H1 (cell line): ENCODE measurements at regions not wholly inside any gene's neighbourhood (a gene's known extent, or its start where the extent isn't known, plus 50 kb on each side); places are given as distances from the start of the nearest gene placed in this dataset.

Experiments used
- CTCF ChIA-PET: fragments of 300-600 bp; sonication (Branson Sonifier 250); formaldehyde crosslinking; loops from one replicate; lab custom pipeline; 2021; ENCODE audit not compliant: partially characterized antibody; lab: Charles Lee
- POLR2A ChIA-PET: fragments of 300-600 bp; sonication (Branson Sonifier 250); formaldehyde crosslinking; loops from one replicate; lab custom pipeline; 2021; ENCODE audit warnings: inconsistent platforms; ENCODE audit not compliant: partially characterized antibody; lab: Charles Lee
- DNase-seq, 2 experiments: peaks; one replicate each; pipeline versions ENCODE4 v3.0.0 to v3.0.0-alpha.2; 2010 to 2022; ENCODE audit warnings: low spot score in 2 of 2, low read depth in 1 of 2, mixed read lengths in 1 of 2
- FAIRE-seq: peaks from 2 replicates; lab custom pipeline; 2011; peaks lifted over from hg19 to GRCh38; lab: Jason Lieb, UNC
- H2AFZ ChIP-seq: 2 replicates; pipeline ENCODE4 v1.8.1; 2012; ENCODE audit warnings: low read length, inconsistent platforms
- H2AK5ac ChIP-seq: 2 replicates; pipeline ENCODE4 v1.6.1; 2013; ENCODE audit warnings: low read depth, low read length
- H2BK120ac ChIP-seq: replicated peaks from 2 replicates; pipeline ENCODE3; 2013; ENCODE audit warnings: low read depth, low read length, inconsistent platforms
- H2BK12ac ChIP-seq: 2 replicates; pipeline ENCODE4 v1.6.1; 2013; ENCODE audit warnings: low read depth, low read length
- H2BK15ac ChIP-seq: 2 replicates; pipeline ENCODE4 v1.6.1; 2013; ENCODE audit warnings: low read length
- H2BK20ac ChIP-seq: 2 replicates; pipeline ENCODE4 v1.6.1; 2013; ENCODE audit warnings: low read length
- H2BK5ac ChIP-seq: 2 replicates; pipeline ENCODE4 v1.6.1; 2013; ENCODE audit warnings: low read depth, low read length
- H3K14ac ChIP-seq: 2 replicates; pipeline ENCODE4 v1.6.1; 2013; ENCODE audit warnings: inconsistent platforms; ENCODE audit not compliant: insufficient read length
- H3K18ac ChIP-seq: 2 replicates; pipeline ENCODE4 v1.6.1; 2013; ENCODE audit warnings: low read length; ENCODE audit errors: extremely low read depth
- H3K23ac ChIP-seq: 2 replicates; pipeline ENCODE4 v1.6.1; 2013; ENCODE audit warnings: inconsistent platforms; ENCODE audit not compliant: insufficient read length
- H3K23me2 ChIP-seq: 2 replicates; pipeline ENCODE4 v1.6.1; 2013; ENCODE audit warnings: low read depth, low read length
- H3K27ac ChIP-seq: 2 replicates; pipeline ENCODE4 v1.6.1; 2011; ENCODE audit warnings: low read depth, low read length, inconsistent platforms
- H3K27me3 ChIP-seq, 4 experiments: replicated peaks in 1 of 4; 1 replicate in 1 of 4; 2 replicates in 3 of 4; pipeline versions ENCODE4 v1.6.1 to v1.8.1; 2011 to 2013; ENCODE audit warnings: low read length in 3 of 4, mild to moderate bottlenecking in 3 of 4, inconsistent platforms in 2 of 4, mixed read lengths in 2 of 4, moderate library complexity in 1 of 4; ENCODE audit not compliant: control insufficient read depth in 3 of 4, insufficient read depth in 3 of 4; ENCODE audit errors: extremely low read depth in 1 of 4
- H3K36me3 ChIP-seq, 4 experiments: 2 replicates each; pipeline versions ENCODE4 v1.6.1 to v1.8.1; 2011 to 2013; ENCODE audit warnings: mild to moderate bottlenecking in 4 of 4, low read length in 3 of 4, moderate library complexity in 2 of 4, control low read depth in 1 of 4, inconsistent platforms in 1 of 4; ENCODE audit not compliant: insufficient read depth in 4 of 4, control insufficient read depth in 2 of 4
- H3K4ac ChIP-seq: replicated peaks from 2 replicates; pipeline ENCODE3; 2013; ENCODE audit warnings: low read length, low read depth, mixed read lengths, inconsistent platforms; ENCODE audit not compliant: insufficient read length
- H3K4me1 ChIP-seq, 4 experiments: replicated peaks in 1 of 4; 1 replicate in 1 of 4; 2 replicates in 3 of 4; pipeline versions ENCODE4 v1.6.1 to v1.8.1; 2011 to 2013; ENCODE audit warnings: low read length in 3 of 4, inconsistent platforms in 2 of 4, mixed read lengths in 1 of 4; ENCODE audit not compliant: insufficient read depth in 4 of 4, control insufficient read depth in 3 of 4
- H3K4me2 ChIP-seq, 2 experiments: 2 replicates each; pipeline versions ENCODE4 v1.6.1 to v1.8.1; 2011 to 2013; ENCODE audit warnings: low read depth in 2 of 2, low read length in 2 of 2, control low read depth in 1 of 2, inconsistent platforms in 1 of 2, mild to moderate bottlenecking in 1 of 2; ENCODE audit not compliant: insufficient read depth in 1 of 2
- H3K4me3 ChIP-seq, 4 experiments: fragments of 200-600, 300-600 bp in 1 of 4; sonication (generic), shearing (Covaris generic), sonication (Bioruptor Twin) in 1 of 4; 2 replicates each; pipeline versions ENCODE4 v1.5.1 to v1.8.1; 2011 to 2016; ENCODE audit warnings: low read length in 4 of 4, low read depth in 3 of 4, control low read depth in 2 of 4, inconsistent platforms in 2 of 4, mild to moderate bottlenecking in 2 of 4, mixed read lengths in 1 of 4, moderate library complexity in 1 of 4; ENCODE audit not compliant: insufficient read depth in 2 of 4; ENCODE audit errors: extremely low read depth in 1 of 4
- H3K56ac ChIP-seq: replicated peaks from 2 replicates; pipeline ENCODE3; 2013; ENCODE audit warnings: low read depth, mild to moderate bottlenecking, mixed read lengths, low read length, inconsistent platforms; ENCODE audit not compliant: insufficient read length
- H3K79me1 ChIP-seq: 2 replicates; pipeline ENCODE4 v1.6.1; 2013; ENCODE audit warnings: low read depth, low read length, control low read depth
- H3K79me2 ChIP-seq, 2 experiments: 2 replicates each; pipeline versions ENCODE4 v1.6.1 to v1.8.1; 2012 to 2013; ENCODE audit warnings: low read length in 2 of 2, mild to moderate bottlenecking in 2 of 2, inconsistent platforms in 1 of 2; ENCODE audit not compliant: insufficient read depth in 2 of 2, control insufficient read depth in 1 of 2
- H3K9ac ChIP-seq, 4 experiments: replicated peaks in 1 of 4; 1 replicate in 1 of 4; 2 replicates in 3 of 4; pipeline versions ENCODE4 v1.6.1 to v1.8.1; 2011 to 2013; ENCODE audit warnings: low read depth in 3 of 4, low read length in 3 of 4, control low read depth in 2 of 4, mild to moderate bottlenecking in 2 of 4, moderate library complexity in 2 of 4, inconsistent platforms in 1 of 4; ENCODE audit errors: extremely low read depth in 1 of 4
- H3K9me3 ChIP-seq, 2 experiments: 2 replicates each; pipeline versions ENCODE4 v1.6.1 to v1.8.1; 2012 to 2013; ENCODE audit warnings: mild to moderate bottlenecking in 2 of 2, moderate library complexity in 2 of 2, control low read depth in 1 of 2, inconsistent platforms in 1 of 2, low read depth in 1 of 2, low read length in 1 of 2, mixed read lengths in 1 of 2; ENCODE audit not compliant: insufficient read depth in 2 of 2
- H4K20me1 ChIP-seq, 2 experiments: replicated peaks in 1 of 2; 2 replicates each; pipeline versions ENCODE3 to v1.8.1; 2011 to 2013; ENCODE audit warnings: inconsistent platforms in 2 of 2, low read length in 2 of 2, mild to moderate bottlenecking in 1 of 2; ENCODE audit not compliant: insufficient read depth in 2 of 2, control insufficient read depth in 1 of 2
- H4K5ac ChIP-seq: 2 replicates; pipeline ENCODE4 v1.6.1; 2013; ENCODE audit warnings: low read length, low read depth, mixed read lengths, inconsistent platforms; ENCODE audit not compliant: insufficient read length
- H4K8ac ChIP-seq: 2 replicates; pipeline ENCODE4 v1.8.0; 2013; ENCODE audit warnings: mild to moderate bottlenecking, moderate library complexity, low read length, inconsistent platforms; ENCODE audit not compliant: insufficient read depth; ENCODE audit errors: extremely low read depth
- H4K91ac ChIP-seq: replicated peaks from 2 replicates; pipeline ENCODE3; 2013; ENCODE audit warnings: low read length, mixed read lengths, inconsistent platforms; ENCODE audit not compliant: insufficient read length
- BRCA1 ChIP-seq: IDR thresholded peaks from 2 replicates; pipeline ENCODE4 v1.6.1; 2012; ENCODE audit warnings: low read depth, low read length, improper control_type of control experiment
- CBX8 ChIP-seq: fragments of 300-800, 300-1000 bp; sonication (generic); IDR thresholded peaks from 2 replicates; pipeline ENCODE4 v1.7.1; 2016; ENCODE audit warnings: low read depth, low read length, borderline replicate concordance
- CHD1 ChIP-seq: IDR thresholded peaks from 2 replicates; pipeline ENCODE4 v1.6.1; 2012; ENCODE audit warnings: low read depth, low read length, improper control_type of control experiment
- CHD2 ChIP-seq: IDR thresholded peaks from 2 replicates; pipeline ENCODE4 v1.6.1; 2012; ENCODE audit warnings: low read length, improper control_type of control experiment
- JUN ChIP-seq: IDR thresholded peaks from 2 replicates; pipeline ENCODE4 v1.6.1; 2011; ENCODE audit warnings: low read depth, mild to moderate bottlenecking, improper control_type of control experiment, low read length
- POLR2A ChIP-seq, 2 experiments: IDR thresholded peaks; 1 replicate in 1 of 2; 2 replicates in 1 of 2; pipeline ENCODE4 v1.6.1; 2011; ENCODE audit warnings: low read depth in 2 of 2, low read length in 2 of 2, mild to moderate bottlenecking in 2 of 2; ENCODE audit errors: control extremely low read depth in 1 of 2
- POLR2AphosphoS5 ChIP-seq: IDR thresholded peaks from 2 replicates; pipeline ENCODE4 v1.6.1; 2011; ENCODE audit warnings: low read depth, low read length
- RXRA ChIP-seq: IDR thresholded peaks from 2 replicates; pipeline ENCODE4 v1.6.1; 2011; ENCODE audit warnings: low read depth, mild to moderate bottlenecking, low read length, moderate library complexity; ENCODE audit not compliant: insufficient read depth
- WGBS, 2 experiments: shearing (Covaris generic) in 1 of 2; methylation state at CpG; one replicate each; pipeline versions ENCODE4 v1.1.6 to v1.1.7; 2013 to 2015; ENCODE audit warnings: low lambda C conversion rate in 2 of 2, mixed read lengths in 2 of 2, inconsistent platforms in 1 of 2, low coverage in 1 of 2, missing lambda C conversion rate in 1 of 2; ENCODE audit not compliant: insufficient replicate concordance in 2 of 2, insufficient coverage in 1 of 2, insufficient read length in 1 of 2; ENCODE audit errors: extremely low coverage in 1 of 2, missing lambda C conversion rate in 1 of 2; 5-methylcytosine and 5-hydroxymethylcytosine counted together
- TF ChIP-seq, protein P1 (sequence below): IDR thresholded peaks from 2 replicates; pipeline ENCODE4 v1.6.1; 2012; ENCODE audit warnings: low read length, inconsistent platforms
- TF ChIP-seq, protein P2 (sequence below): IDR thresholded peaks from 2 replicates; pipeline ENCODE4 v1.6.1; 2011; ENCODE audit warnings: low read length, improper control_type of control experiment

DNA sequence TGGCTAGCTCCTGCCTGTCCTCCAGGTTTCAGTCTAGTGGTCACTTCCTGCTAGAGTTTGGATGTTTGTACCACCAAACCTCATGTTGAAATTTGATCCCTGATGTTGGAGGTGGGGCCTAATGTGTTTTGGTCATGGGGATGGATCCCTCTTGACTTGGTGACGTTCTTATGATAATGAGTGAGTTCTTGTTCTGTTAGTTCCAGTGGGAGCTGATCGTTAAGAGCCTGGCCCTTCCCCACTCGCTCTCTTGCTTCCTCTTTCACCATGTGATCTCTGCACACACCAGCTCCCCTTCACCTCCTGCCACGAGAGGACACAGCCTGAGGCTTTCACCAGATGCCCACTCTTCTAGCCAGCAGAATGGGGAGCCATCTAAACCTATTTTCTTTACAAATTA lies 86.8 kb upstream of the SCEL start:
- H3K79me1 ChIP-seq = no peaks in the 10 kb centered on the region
- 0 out of 2 replicates have a peak overlapping the region, but pooled peaks have one; percentile 81 for H2BK12ac ChIP-seq
- 68% methylated on average over 4 of the region's 4 CpGs; no CpG with 5 or more reads in 1 of the 2 experiments for WGBS, 2 experiments
- H2AK5ac ChIP-seq = no peak overlapping the region
- H3K23ac ChIP-seq = no peak overlapping the region
- H3K14ac ChIP-seq = no peak overlapping the region
- H3K4ac ChIP-seq = no peak overlapping the region
- no peaks in the 10 kb centered on the region for H3K79me2 ChIP-seq
- H2BK15ac ChIP-seq = no peak overlapping the region
- CTCF ChIA-PET = interaction anchor here (1.3 kb wide), 1 partner anchor 30 kb away, joined by 5 read pairs; no protein-coding TSS in a partner anchor
- no peak overlapping the region for H3K4me2 ChIP-seq
- H3K23me2 ChIP-seq = peaks cover 2% of the 10 kb centered on the region; the same call in 1 of the 2 replicates
- no peak overlapping the region for H3K27ac ChIP-seq
- no peak overlapping the region for H2BK20ac ChIP-seq
- no peak overlapping the region for H2BK120ac ChIP-seq
- no peaks in the 10 kb centered on the region for H4K20me1 ChIP-seq
- no peak overlapping the region for H2BK5ac ChIP-seq
- H3K27me3 ChIP-seq = no peaks in the 10 kb centered on the region
- TF ChIP-seq POLR2AphosphoS5 = no peak
- TF ChIP-seq POLR2A (IDR thresholded peaks at IDR 0.05; ENCODE audit: control extremely low read depth in 1 of 2, low read depth in 2 of 2, low read length in 2 of 2) = no peak
- TF ChIP-seq CHD2 = no peak
- TF ChIP-seq, protein P1, sequence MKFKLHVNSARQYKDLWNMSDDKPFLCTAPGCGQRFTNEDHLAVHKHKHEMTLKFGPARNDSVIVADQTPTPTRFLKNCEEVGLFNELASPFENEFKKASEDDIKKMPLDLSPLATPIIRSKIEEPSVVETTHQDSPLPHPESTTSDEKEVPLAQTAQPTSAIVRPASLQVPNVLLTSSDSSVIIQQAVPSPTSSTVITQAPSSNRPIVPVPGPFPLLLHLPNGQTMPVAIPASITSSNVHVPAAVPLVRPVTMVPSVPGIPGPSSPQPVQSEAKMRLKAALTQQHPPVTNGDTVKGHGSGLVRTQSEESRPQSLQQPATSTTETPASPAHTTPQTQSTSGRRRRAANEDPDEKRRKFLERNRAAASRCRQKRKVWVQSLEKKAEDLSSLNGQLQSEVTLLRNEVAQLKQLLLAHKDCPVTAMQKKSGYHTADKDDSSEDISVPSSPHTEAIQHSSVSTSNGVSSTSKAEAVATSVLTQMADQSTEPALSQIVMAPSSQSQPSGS = no peak
- no peak for TF ChIP-seq CBX8
- no peak for TF ChIP-seq CHD1
- TF ChIP-seq RXRA = no peak
- no peak for TF ChIP-seq JUN
- TF ChIP-seq, protein P2, sequence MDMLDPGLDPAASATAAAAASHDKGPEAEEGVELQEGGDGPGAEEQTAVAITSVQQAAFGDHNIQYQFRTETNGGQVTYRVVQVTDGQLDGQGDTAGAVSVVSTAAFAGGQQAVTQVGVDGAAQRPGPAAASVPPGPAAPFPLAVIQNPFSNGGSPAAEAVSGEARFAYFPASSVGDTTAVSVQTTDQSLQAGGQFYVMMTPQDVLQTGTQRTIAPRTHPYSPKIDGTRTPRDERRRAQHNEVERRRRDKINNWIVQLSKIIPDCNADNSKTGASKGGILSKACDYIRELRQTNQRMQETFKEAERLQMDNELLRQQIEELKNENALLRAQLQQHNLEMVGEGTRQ = no peak
- TF ChIP-seq BRCA1 = no peak
- TF ChIP-seq, all 59 proteins: peak for 0
- Histone ChIP-seq H3K36me3 (no peaks in the 10 kb centered on the region), H4K91ac (no peak overlapping the region), H4K8ac (no peak overlapping the region), H3K9ac (no peak overlapping the region), H3K9me3 (peaks cover 0 to 3% of the 10 kb centered on the region in 2 experiments; a peak in 1 of 4 replicates), H3K4me3 (no peak overlapping the region), H3K56ac (no peak overlapping the region), H3K18ac (no peak overlapping the region), H2AFZ (peak overlapping the region; percentile 98), H4K5ac (no peak overlapping the region), H3K4me1 (peaks cover 0 to 5% (median under 1%) of the 10 kb centered on the region in 4 experiments; a peak in 1 of 7 replicates)
- POLR2A ChIA-PET = interaction anchor here (1.1 kb wide), 1 partner anchor 30 kb away, joined by 4 read pairs; no protein-coding TSS in a partner anchor
- FAIRE-seq (no peak), DNase-seq (no peak)
